ENCODE measurements at regions not wholly inside any gene's neighbourhood (a gene's known extent, or its start where the extent isn't known, plus 50 kb on each side); places are given as distances from the start of the nearest gene placed in this dataset.

DNA sequence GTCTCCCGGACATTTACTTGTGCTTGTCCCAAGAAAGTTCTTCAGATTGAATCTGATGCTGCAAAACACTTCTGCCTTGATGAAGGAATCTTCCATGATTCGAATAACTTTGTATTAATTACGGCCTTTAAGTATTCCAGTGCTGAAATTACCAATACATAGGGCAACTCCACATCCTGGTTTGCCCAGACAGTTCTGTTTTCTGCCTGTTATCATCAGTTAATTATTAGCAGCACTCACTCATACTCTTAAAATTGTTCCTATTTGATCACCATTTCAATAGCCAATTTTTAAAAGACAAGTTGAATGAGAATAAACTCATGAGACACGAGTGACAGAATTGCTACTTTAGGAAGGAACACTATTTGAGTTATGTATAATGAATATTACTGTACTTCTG, 620.7 kb upstream of the ZEB2 start:
- ChIA-PET POLR2A (interaction anchor here (0.6 kb wide), 1 partner anchor 13 kb away, joined by 3 read pairs; no protein-coding TSS in a partner anchor), CTCF (no interaction called here)
- Mint-ChIP-seq H3K27me3 (ENCODE audit: insufficient read depth, unreplicated experiment) (no peaks in the 10 kb centered on the region), H3K36me3 (ENCODE audit: insufficient read depth, unreplicated experiment) (no peaks in the 10 kb centered on the region), H3K9me3 (ENCODE audit: unreplicated experiment) (no peaks in the 10 kb centered on the region), H3K4me1 (ENCODE audit: insufficient read depth, unreplicated experiment) (no peaks in the 10 kb centered on the region), H3K27ac (ENCODE audit: low read depth, unreplicated experiment) (no peak overlapping the region), H3K4me3 (ENCODE audit: unreplicated experiment) (no peak overlapping the region)
- BruUV-seq (replicated peaks) = no TSS peak
- TF ChIP-seq, protein P1, sequence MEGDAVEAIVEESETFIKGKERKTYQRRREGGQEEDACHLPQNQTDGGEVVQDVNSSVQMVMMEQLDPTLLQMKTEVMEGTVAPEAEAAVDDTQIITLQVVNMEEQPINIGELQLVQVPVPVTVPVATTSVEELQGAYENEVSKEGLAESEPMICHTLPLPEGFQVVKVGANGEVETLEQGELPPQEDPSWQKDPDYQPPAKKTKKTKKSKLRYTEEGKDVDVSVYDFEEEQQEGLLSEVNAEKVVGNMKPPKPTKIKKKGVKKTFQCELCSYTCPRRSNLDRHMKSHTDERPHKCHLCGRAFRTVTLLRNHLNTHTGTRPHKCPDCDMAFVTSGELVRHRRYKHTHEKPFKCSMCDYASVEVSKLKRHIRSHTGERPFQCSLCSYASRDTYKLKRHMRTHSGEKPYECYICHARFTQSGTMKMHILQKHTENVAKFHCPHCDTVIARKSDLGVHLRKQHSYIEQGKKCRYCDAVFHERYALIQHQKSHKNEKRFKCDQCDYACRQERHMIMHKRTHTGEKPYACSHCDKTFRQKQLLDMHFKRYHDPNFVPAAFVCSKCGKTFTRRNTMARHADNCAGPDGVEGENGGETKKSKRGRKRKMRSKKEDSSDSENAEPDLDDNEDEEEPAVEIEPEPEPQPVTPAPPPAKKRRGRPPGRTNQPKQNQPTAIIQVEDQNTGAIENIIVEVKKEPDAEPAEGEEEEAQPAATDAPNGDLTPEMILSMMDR (IDR thresholded peaks at IDR 0.05; ENCODE audit: unreplicated experiment) = no peak
- DNase-seq (ENCODE audit: unreplicated experiment) = no peak
- intact Hi-C loops (cut with micrococcal nuclease) = no loop called here

DNA sequence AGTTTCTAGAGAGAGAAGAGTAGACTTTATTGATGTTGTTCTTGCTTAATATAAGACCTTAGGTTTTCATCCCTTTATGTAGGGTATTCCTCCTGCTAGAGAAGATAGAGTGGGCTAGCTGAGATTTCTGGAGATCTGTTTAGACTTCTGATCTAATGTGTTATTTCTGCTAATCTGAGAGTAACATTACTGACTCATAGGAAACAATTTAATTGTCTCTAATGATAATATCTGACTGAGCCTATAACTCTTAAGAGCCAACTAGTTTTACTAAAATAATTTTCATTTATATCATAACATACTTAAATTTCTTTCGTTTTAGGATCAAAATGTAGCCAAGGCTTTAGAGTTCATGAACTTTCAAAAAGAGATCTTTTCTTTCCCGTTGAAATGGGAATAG, 618.7 kb upstream of the ZEB2 start:
- no peak for DNase-seq (ENCODE audit: unreplicated experiment)
- intact Hi-C loops (cut with micrococcal nuclease) = no loop called here
- POLR2A ChIA-PET = no interaction called here
- no peak overlapping the region for H3K4me3 Mint-ChIP-seq (ENCODE audit: unreplicated experiment)
- no peaks in the 10 kb centered on the region for H3K27me3 Mint-ChIP-seq (ENCODE audit: insufficient read depth, unreplicated experiment)
- H3K27ac Mint-ChIP-seq (ENCODE audit: low read depth, unreplicated experiment) = no peak overlapping the region
- H3K36me3 Mint-ChIP-seq (ENCODE audit: insufficient read depth, unreplicated experiment) = no peaks in the 10 kb centered on the region
- TF ChIP-seq, protein P1 (IDR thresholded peaks at IDR 0.05; ENCODE audit: unreplicated experiment) = no peak
- CTCF ChIA-PET = interaction anchor here (0.7 kb wide), 1 partner anchor 494 kb away, joined by 3 read pairs; no protein-coding TSS in a partner anchor
- H3K4me1 Mint-ChIP-seq (ENCODE audit: insufficient read depth, unreplicated experiment) = no peaks in the 10 kb centered on the region
- no peaks in the 10 kb centered on the region for H3K9me3 Mint-ChIP-seq (ENCODE audit: unreplicated experiment)
- BruUV-seq (replicated peaks) = no TSS peak

DNA sequence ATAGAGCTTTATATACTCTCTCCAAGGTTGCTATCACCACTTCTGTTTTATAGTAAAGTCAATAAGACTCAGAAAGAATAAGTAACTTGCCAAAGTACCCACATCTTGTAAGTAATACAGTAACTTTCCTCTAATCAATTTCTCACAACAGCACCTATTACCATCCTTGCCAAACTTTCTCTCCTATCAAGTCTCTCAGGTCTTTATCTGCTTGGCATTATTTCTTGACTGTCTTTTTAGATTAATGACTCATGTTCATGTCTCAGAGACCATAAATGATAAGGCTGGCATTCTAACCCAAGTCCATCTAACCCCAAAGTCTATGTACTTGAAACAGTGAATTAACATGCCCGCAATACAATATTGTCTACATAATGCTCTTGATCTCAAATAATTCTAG, 618.0 kb upstream of the ZEB2 start:
- TF ChIP-seq, protein P1 (IDR thresholded peaks at IDR 0.05; ENCODE audit: unreplicated experiment) = no peak
- H3K36me3 Mint-ChIP-seq (ENCODE audit: insufficient read depth, unreplicated experiment) = no peaks in the 10 kb centered on the region
- no peak overlapping the region for H3K27ac Mint-ChIP-seq (ENCODE audit: low read depth, unreplicated experiment)
- intact Hi-C loops (cut with micrococcal nuclease) = no loop called here
- H3K27me3 Mint-ChIP-seq (ENCODE audit: insufficient read depth, unreplicated experiment) = no peaks in the 10 kb centered on the region
- H3K4me3 Mint-ChIP-seq (ENCODE audit: unreplicated experiment) = no peak overlapping the region
- no peaks in the 10 kb centered on the region for H3K9me3 Mint-ChIP-seq (ENCODE audit: unreplicated experiment)
- BruUV-seq (replicated peaks) = no TSS peak
- POLR2A ChIA-PET = no interaction called here
- no peak for DNase-seq (ENCODE audit: unreplicated experiment)
- CTCF ChIA-PET = no interaction called here
- H3K4me1 Mint-ChIP-seq (ENCODE audit: insufficient read depth, unreplicated experiment) = no peaks in the 10 kb centered on the region

DNA sequence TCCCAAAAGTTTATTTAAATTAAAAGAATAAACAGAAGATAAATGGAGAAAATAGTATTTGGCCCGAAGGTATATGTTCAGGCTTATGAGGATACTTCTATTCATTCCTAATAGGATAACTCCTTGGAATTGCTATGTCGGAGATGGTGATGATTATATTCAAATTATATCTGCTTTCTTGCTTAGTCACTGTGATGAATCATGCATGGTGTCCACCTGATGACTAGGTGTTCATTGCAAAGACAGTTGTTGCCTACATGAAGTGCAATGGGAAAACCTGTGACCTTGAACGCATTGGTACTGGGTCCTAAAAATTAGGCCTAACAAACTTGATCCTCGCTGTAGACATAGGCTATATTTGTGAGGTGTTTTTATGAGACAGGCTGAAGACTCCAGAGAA, 617.3 kb upstream of the ZEB2 start:
- H3K27me3 Mint-ChIP-seq (ENCODE audit: insufficient read depth, unreplicated experiment) = no peaks in the 10 kb centered on the region
- TF ChIP-seq, protein P1 (IDR thresholded peaks at IDR 0.05; ENCODE audit: unreplicated experiment) = no peak
- no peak overlapping the region for H3K4me3 Mint-ChIP-seq (ENCODE audit: unreplicated experiment)
- POLR2A ChIA-PET = no interaction called here
- H3K36me3 Mint-ChIP-seq (ENCODE audit: insufficient read depth, unreplicated experiment) = no peaks in the 10 kb centered on the region
- DNase-seq (ENCODE audit: unreplicated experiment) = peak; percentile 13
- no TSS peak for BruUV-seq (replicated peaks)
- CTCF ChIA-PET = no interaction called here
- intact Hi-C loops (cut with micrococcal nuclease) = no loop called here
- no peaks in the 10 kb centered on the region for H3K9me3 Mint-ChIP-seq (ENCODE audit: unreplicated experiment)
- no peaks in the 10 kb centered on the region for H3K4me1 Mint-ChIP-seq (ENCODE audit: insufficient read depth, unreplicated experiment)
- no peak overlapping the region for H3K27ac Mint-ChIP-seq (ENCODE audit: low read depth, unreplicated experiment)

Data from MCF 10A (cell line).